Ovary (tissue), 3 donors: ENCODE measurements at regions not wholly inside any gene's neighbourhood (a gene's known extent, or its start where the extent isn't known, plus 50 kb on each side); places are given as distances from the start of the nearest gene placed in this dataset.

ENCODE experiments used
- CTCF ChIP-seq, 3 donors: fragments of 450-650 bp in 2 of 3; fragments of 200-600 bp in 1 of 3; IDR thresholded peaks; one replicate each; pipeline versions ENCODE4 v1.5.1 to v1.8.0; 2016 to 2022; ENCODE audit warnings: antibody characterized with exemption in 3 of 3, mild to moderate bottlenecking in 1 of 3
- POLR2A ChIP-seq: fragments of 450-650 bp; IDR thresholded peaks from one replicate; pipeline ENCODE4 v1.6.1; 2017; ENCODE audit warnings: antibody characterized with exemption, mild to moderate bottlenecking, moderate library complexity
- donor health status: DM: no; HTN: no; CAD: no.

- TF ChIP-seq POLR2A (no peak), CTCF (IDR thresholded peaks at IDR 0.05) (no peak)
These were observed 556.5 kb upstream of the SLC35B3 start for GRCh38 chr6:8991844-8992243.
